HepG2 (cell line): ENCODE measurements at regions not wholly inside any gene's neighbourhood (a gene's known extent, or its start where the extent isn't known, plus 50 kb on each side); places are given as distances from the start of the nearest gene placed in this dataset.

Experiments used
- CHD2 ChIP-seq: IDR thresholded peaks from 2 replicates; pipeline ENCODE4 v1.6.1; 2011; ENCODE audit warnings: low read depth, low read length, improper control_type of control experiment
- DMAP1 ChIP-seq: IDR thresholded peaks from 2 replicates; pipeline ENCODE4 v1.6.1; 2016
- HDAC1 ChIP-seq: sonication (generic); formaldehyde crosslinking; IDR thresholded peaks from 2 replicates; pipeline ENCODE4 v1.5.1; 2020; ENCODE audit warnings: mild to moderate bottlenecking, missing genetic modification reagents
- NR1H2 ChIP-seq: sonication (generic); formaldehyde crosslinking; IDR thresholded peaks from 2 replicates; pipeline ENCODE4 v1.8.1; 2022; ENCODE audit warnings: low read depth, missing genetic modification reagents, borderline replicate concordance
- SMC3 ChIP-seq: IDR thresholded peaks from 2 replicates; pipeline ENCODE4 v1.6.1; 2011; ENCODE audit warnings: low read length, improper control_type of control experiment
- ZNF790 ChIP-seq: sonication (generic); formaldehyde crosslinking; IDR thresholded peaks from 2 replicates; pipeline ENCODE4 v1.8.0; 2022; ENCODE audit warnings: missing genetic modification reagents, mild to moderate bottlenecking, borderline replicate concordance
- TF ChIP-seq, protein P1 (sequence below): sonication (generic); formaldehyde crosslinking; IDR thresholded peaks from 2 replicates; pipeline ENCODE4 v1.5.0; 2020; ENCODE audit warnings: mild to moderate bottlenecking, missing genetic modification reagents, moderate library complexity
- TF ChIP-seq, protein P2 (sequence below): sonication (generic); formaldehyde crosslinking; IDR thresholded peaks from 2 replicates; pipeline ENCODE4 v1.4.0; 2020; ENCODE audit warnings: missing genetic modification reagents

DNA sequence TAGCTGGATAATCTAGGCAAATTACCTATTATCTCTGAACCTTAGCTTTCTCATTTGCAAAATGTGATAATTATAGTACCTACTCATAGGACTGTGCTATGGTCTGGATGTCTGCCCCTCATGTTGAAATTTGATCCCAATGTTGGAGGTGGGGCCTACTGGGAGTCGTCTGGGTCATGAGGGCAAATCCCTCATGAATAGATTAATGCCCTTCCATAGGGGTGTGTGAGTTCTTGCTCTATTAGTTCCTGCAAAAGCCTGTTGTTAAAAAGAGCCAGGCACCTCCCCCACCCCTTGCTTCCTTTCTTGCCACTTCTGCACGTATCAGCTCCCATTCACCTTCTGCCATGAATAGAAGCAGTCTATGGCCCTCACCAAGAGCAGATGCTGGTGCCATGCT lies 73.9 kb downstream of the SERTM2 start:
- TF ChIP-seq ZNF790 (CRISPR knock-in tag) (no peak), DMAP1 (CRISPR knock-in tag) (no peak), SMC3 (no peak), CHD2 (no peak), NR1H2 (CRISPR knock-in tag) (no peak), HDAC1 (CRISPR knock-in tag) (no peak)
- TF ChIP-seq, protein P1, sequence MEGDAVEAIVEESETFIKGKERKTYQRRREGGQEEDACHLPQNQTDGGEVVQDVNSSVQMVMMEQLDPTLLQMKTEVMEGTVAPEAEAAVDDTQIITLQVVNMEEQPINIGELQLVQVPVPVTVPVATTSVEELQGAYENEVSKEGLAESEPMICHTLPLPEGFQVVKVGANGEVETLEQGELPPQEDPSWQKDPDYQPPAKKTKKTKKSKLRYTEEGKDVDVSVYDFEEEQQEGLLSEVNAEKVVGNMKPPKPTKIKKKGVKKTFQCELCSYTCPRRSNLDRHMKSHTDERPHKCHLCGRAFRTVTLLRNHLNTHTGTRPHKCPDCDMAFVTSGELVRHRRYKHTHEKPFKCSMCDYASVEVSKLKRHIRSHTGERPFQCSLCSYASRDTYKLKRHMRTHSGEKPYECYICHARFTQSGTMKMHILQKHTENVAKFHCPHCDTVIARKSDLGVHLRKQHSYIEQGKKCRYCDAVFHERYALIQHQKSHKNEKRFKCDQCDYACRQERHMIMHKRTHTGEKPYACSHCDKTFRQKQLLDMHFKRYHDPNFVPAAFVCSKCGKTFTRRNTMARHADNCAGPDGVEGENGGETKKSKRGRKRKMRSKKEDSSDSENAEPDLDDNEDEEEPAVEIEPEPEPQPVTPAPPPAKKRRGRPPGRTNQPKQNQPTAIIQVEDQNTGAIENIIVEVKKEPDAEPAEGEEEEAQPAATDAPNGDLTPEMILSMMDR (CRISPR knock-in tag), result no peak
- TF ChIP-seq, protein P2, sequence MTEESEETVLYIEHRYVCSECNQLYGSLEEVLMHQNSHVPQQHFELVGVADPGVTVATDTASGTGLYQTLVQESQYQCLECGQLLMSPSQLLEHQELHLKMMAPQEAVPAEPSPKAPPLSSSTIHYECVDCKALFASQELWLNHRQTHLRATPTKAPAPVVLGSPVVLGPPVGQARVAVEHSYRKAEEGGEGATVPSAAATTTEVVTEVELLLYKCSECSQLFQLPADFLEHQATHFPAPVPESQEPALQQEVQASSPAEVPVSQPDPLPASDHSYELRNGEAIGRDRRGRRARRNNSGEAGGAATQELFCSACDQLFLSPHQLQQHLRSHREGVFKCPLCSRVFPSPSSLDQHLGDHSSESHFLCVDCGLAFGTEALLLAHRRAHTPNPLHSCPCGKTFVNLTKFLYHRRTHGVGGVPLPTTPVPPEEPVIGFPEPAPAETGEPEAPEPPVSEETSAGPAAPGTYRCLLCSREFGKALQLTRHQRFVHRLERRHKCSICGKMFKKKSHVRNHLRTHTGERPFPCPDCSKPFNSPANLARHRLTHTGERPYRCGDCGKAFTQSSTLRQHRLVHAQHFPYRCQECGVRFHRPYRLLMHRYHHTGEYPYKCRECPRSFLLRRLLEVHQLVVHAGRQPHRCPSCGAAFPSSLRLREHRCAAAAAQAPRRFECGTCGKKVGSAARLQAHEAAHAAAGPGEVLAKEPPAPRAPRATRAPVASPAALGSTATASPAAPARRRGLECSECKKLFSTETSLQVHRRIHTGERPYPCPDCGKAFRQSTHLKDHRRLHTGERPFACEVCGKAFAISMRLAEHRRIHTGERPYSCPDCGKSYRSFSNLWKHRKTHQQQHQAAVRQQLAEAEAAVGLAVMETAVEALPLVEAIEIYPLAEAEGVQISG (CRISPR knock-in tag), result no peak
